ENCODE measurements at regions not wholly inside any gene's neighbourhood (a gene's known extent, or its start where the extent isn't known, plus 50 kb on each side); places are given as distances from the start of the nearest gene placed in this dataset.

DNA sequence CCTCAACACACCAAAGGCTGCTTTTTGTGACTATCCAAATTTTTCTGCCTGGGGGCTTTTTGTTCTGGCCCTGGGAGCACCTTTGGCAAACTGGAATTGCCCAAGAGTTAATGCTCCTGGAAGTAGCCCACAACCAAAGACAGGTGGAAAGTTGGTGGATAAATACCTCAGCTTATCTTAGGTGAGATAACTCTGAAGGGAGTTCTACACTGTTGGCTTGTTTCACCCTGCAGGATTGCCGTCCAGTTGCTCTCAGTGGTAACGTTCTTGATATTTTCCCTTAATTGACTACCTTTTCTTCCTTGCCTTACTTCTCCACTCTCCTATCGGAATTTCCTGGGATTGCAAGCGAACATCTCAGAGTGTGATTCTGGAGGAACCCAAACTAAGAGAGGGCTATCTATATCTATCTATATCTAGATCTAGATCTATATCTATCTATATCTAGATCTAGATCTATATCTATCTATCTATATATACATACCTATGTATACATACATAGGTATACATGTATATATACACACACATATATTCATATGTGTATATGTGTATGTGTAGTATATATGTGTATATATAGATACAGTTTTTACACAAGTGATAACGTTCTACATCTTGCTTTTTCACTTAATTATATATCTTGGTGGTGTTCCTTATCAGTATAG, 82.6 kb upstream of the DHX15 start:
- Histone ChIP-seq H3K4me3 (no peak overlapping the region), H3K27ac (no peak overlapping the region)
- no peak for DNase-seq (ENCODE audit: low spot score)
- TF ChIP-seq, protein P1, sequence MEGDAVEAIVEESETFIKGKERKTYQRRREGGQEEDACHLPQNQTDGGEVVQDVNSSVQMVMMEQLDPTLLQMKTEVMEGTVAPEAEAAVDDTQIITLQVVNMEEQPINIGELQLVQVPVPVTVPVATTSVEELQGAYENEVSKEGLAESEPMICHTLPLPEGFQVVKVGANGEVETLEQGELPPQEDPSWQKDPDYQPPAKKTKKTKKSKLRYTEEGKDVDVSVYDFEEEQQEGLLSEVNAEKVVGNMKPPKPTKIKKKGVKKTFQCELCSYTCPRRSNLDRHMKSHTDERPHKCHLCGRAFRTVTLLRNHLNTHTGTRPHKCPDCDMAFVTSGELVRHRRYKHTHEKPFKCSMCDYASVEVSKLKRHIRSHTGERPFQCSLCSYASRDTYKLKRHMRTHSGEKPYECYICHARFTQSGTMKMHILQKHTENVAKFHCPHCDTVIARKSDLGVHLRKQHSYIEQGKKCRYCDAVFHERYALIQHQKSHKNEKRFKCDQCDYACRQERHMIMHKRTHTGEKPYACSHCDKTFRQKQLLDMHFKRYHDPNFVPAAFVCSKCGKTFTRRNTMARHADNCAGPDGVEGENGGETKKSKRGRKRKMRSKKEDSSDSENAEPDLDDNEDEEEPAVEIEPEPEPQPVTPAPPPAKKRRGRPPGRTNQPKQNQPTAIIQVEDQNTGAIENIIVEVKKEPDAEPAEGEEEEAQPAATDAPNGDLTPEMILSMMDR (IDR thresholded peaks at IDR 0.05): no peak

DNA sequence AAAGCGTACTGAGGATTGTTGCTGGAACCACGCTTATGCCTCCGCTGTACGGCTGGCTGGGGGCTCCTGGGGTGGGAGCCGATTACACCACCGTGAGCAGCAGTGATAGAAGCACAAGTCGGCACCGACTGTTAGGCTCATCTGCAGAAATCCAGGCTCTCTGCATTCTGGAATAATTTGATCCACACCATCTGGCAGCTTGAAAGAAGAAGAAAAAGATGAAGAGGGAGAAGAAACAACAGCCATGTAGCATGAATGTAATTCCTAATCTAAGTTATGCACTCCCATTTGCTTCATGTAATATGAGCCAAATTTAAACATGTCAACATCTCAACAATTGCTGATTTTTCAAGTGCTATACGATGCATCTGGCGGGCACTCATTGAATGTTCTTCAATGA, 84.6 kb upstream of the DHX15 start:
- TF ChIP-seq, protein P1 (IDR thresholded peaks at IDR 0.05): no peak
- Histone ChIP-seq H3K4me3 (no peak overlapping the region), H3K27ac (no peak overlapping the region)
- DNase-seq (ENCODE audit: low spot score): no peak

DNA sequence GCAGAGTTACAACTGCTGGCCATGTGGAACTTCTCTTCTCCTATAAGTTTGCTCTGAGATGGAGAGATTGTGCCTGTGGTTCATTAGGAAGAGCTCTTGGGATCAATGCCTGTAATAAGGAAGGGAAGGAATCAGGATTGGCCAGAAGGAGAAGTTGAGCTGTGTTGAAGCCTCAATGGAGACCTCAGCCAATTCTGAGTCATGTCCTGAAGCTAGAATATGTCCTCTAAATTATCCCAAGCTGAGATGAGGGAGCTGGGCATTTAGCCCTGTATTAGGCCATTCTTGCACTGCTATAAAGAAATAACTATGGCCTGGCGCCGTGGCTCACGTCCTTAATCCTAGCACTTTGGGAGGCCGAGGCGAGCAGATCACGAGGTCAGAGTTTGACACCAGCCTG, 85.4 kb upstream of the DHX15 start:
- TF ChIP-seq, protein P1 (IDR thresholded peaks at IDR 0.05): no peak
- DNase-seq (ENCODE audit: low spot score): no peak
- H3K27ac ChIP-seq: no peak overlapping the region
- no peak overlapping the region for H3K4me3 ChIP-seq

DNA sequence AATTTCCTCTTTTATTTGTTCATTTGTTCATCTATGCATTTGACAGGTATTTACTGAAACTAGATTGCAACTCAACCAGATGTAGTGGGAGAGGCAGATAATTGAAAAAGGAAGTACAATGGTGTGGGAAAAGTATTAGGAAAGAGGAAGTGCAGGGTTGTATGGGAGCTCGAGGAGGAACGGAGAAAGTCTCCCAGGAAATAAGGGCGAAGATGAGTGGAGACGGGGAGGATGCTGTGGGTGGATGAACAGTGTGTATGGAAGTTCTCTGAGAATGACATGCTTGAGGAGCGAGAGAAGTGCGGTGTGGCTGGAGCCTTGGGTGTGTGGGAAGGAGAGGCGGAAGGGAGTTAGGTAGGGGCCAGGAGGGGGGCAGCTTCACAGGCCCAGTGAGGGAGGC, 87.5 kb upstream of the DHX15 start:
- Histone ChIP-seq H3K4me3 (no peak overlapping the region), H3K27ac (no peak overlapping the region)
- TF ChIP-seq, protein P1 (IDR thresholded peaks at IDR 0.05): no peak
- DNase-seq (ENCODE audit: low spot score): no peak

DNA sequence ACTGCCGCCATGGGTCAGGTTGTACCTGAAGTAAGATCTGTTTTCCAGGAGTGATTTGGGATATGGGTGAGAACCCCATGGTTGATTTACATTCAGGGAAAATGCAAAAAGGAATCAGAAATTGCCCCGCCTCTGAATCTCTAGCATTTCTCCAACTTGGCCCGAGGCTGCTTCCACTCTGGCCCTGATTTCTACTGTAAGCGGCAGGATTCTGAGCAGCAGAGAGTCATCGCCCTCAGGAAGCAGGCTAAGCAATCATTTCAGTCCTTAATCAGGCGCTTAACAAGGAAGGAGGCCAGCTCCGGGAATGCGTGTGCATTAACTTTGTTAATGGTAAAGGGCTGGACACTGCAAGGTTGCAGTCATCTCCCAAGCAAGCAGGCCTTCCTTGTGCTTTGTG, 88.5 kb upstream of the DHX15 start:
- TF ChIP-seq, protein P1 (IDR thresholded peaks at IDR 0.05): no peak
- DNase-seq (ENCODE audit: low spot score): no peak
- no peak overlapping the region for H3K27ac ChIP-seq
- H3K4me3 ChIP-seq: no peak overlapping the region

DNA sequence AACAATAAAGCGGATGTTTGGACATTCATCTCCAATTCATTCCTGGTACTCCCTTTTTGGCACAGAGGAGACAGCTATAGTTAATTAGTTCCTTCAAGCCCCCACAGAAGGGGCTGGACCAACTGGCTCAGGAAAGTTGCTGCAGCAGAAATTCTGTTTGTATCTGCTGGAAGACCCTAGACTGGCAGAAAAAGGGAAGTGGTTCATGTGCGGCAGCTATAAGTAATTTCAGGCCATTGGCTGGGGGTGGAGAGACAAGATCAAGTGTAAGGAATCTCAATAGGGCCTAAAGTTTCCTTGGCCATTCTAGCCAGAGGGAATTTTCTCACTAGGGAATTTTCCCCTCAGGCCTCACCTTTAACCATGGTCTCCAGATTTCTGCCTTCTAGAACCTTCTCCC, 89.9 kb upstream of the DHX15 start:
- Histone ChIP-seq H3K27ac (no peak overlapping the region), H3K4me3 (no peak overlapping the region)
- DNase-seq (ENCODE audit: low spot score): no peak
- TF ChIP-seq, protein P1 (IDR thresholded peaks at IDR 0.05): no peak

DNA sequence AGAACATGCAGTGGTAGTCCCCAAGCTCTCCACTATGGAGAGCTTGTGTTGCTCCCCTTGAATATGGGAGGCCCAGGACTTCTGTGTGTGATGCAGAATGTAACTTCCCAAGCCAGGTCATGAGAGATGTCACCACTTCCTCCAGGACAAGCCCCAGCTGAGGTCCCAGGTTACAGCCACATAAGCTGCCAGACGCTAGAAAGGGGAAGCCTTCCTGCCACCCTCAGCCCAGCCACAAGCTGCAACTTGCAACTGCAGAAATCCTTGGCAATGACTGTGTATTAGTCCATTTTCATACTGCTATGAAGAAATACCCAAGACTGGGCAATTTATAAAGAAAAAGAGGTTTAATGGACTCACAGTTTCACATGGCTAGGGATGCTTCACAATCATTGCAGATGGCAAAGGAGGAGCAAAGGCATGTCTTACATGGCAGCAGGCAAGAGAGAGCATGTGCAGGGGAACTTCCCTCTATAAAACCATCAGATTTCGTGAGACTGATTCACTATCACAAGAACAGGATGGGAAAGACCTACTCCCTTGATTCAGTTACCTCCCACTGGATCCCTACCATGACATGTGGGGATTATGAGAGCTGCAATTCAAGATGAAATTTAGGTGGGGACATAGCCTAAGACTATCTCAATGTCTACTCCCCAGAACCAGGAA, 91.5 kb upstream of the DHX15 start:
- Histone ChIP-seq H3K27ac (no peak overlapping the region), H3K4me3 (no peak overlapping the region)
- TF ChIP-seq, protein P1 (IDR thresholded peaks at IDR 0.05): no peak
- DNase-seq (ENCODE audit: low spot score): no peak
